IMR-90 (cell line): ENCODE measurements at regions not wholly inside any gene's neighbourhood (a gene's known extent, or its start where the extent isn't known, plus 50 kb on each side); places are given as distances from the start of the nearest gene placed in this dataset.

Experiments
- ATAC-seq: fragments of 200-7000 bp; cut with Tn5 transposase; 2 replicates; pipeline ENCODE4 v1.9.1; 2020; ENCODE audit warnings: low read depth, mild to moderate bottlenecking, moderate library complexity
- BruUV-seq: library from RNA; stranded (reverse); fragments of 400-500 nt; replicated peaks from 2 replicates; lab custom pipeline; 2021; lab: Mats Ljungman, UMichigan
- CTCF ChIA-PET: fragments of 300-600 bp; formaldehyde crosslinking; extraction: SDS; loops from one replicate; lab custom pipeline; 2021; ENCODE audit warnings: antibody characterized with exemption; lab: Yijun Ruan, JAX
- POLR2A ChIA-PET: fragments of 300-600 bp; sonication (Branson Sonifier 250); formaldehyde crosslinking; loops from one replicate; lab custom pipeline; 2022; ENCODE audit warnings: antibody characterized with exemption; ENCODE audit not compliant: unreplicated experiment; lab: Charles Lee
- DNase-seq: peaks from one replicate; pipeline ENCODE4 v3.0.0; 2013
- H2AFZ ChIP-seq: replicated peaks from 2 replicates; pipeline ENCODE3; 2013; ENCODE audit warnings: low read length, mild to moderate bottlenecking; ENCODE audit not compliant: poor library complexity
- H2AK5ac ChIP-seq: 2 replicates; pipeline ENCODE4 v1.6.1; 2013; ENCODE audit warnings: low read depth, low read length, inconsistent platforms
- H2AK9ac ChIP-seq: replicated peaks from 2 replicates; pipeline ENCODE3; 2013; ENCODE audit warnings: mild to moderate bottlenecking, low read depth, low read length, moderate library complexity; ENCODE audit not compliant: poor library complexity
- H2BK120ac ChIP-seq: 2 replicates; pipeline ENCODE4 v1.6.1; 2013; ENCODE audit warnings: low read depth, low read length, inconsistent platforms
- H2BK15ac ChIP-seq: 3 replicates; pipeline ENCODE4 v1.6.1; 2013; ENCODE audit warnings: low read depth, low read length, inconsistent platforms
- H2BK20ac ChIP-seq: 2 replicates; pipeline ENCODE4 v1.6.1; 2013; ENCODE audit warnings: low read depth, mild to moderate bottlenecking, inconsistent platforms, low read length, moderate library complexity
- H2BK5ac ChIP-seq: 2 replicates; pipeline ENCODE4 v1.6.1; 2013; ENCODE audit warnings: mild to moderate bottlenecking, low read depth, low read length, inconsistent platforms; ENCODE audit not compliant: poor library complexity, severe bottlenecking
- H3K14ac ChIP-seq: replicated peaks from 2 replicates; pipeline ENCODE4 v1.6.1; 2013; ENCODE audit warnings: low read depth, low read length, inconsistent platforms
- H3K18ac ChIP-seq: 2 replicates; pipeline ENCODE4 v1.6.1; 2013; ENCODE audit warnings: low read depth, low read length, control low read depth
- H3K23ac ChIP-seq: 2 replicates; pipeline ENCODE4 v1.6.1; 2013; ENCODE audit warnings: low read depth, low read length, inconsistent platforms
- H3K27ac ChIP-seq: 2 replicates; pipeline ENCODE4 v1.5.1; 2013; ENCODE audit warnings: mild to moderate bottlenecking, control low read depth, low read length; ENCODE audit not compliant: insufficient read depth
- H3K27me3 ChIP-seq: 2 replicates; pipeline ENCODE4 v1.6.1; 2013; ENCODE audit warnings: low read length; ENCODE audit not compliant: control insufficient read depth, insufficient read depth
- H3K36me3 ChIP-seq: 2 replicates; pipeline ENCODE4 v1.6.1; 2013; ENCODE audit warnings: low read length, mixed read lengths; ENCODE audit not compliant: control insufficient read depth, insufficient read depth
- H3K4ac ChIP-seq: 2 replicates; pipeline ENCODE4 v1.6.1; 2013; ENCODE audit warnings: low read depth, low read length, inconsistent platforms
- H3K4me1 ChIP-seq: 2 replicates; pipeline ENCODE4 v1.6.1; 2013; ENCODE audit warnings: low read length, mixed read lengths; ENCODE audit not compliant: control insufficient read depth, insufficient read depth
- H3K4me2 ChIP-seq: 2 replicates; pipeline ENCODE4 v1.6.1; 2013; ENCODE audit warnings: low read depth, mild to moderate bottlenecking, control low read depth, low read length, moderate library complexity
- H3K4me3 ChIP-seq: 2 replicates; pipeline ENCODE4 v1.5.1; 2013; ENCODE audit warnings: low read depth, mild to moderate bottlenecking, control low read depth, low read length, moderate library complexity; ENCODE audit not compliant: insufficient read depth
- H3K56ac ChIP-seq: 2 replicates; pipeline ENCODE4 v1.6.1; 2013; ENCODE audit warnings: low read length, inconsistent platforms; ENCODE audit not compliant: insufficient read depth; ENCODE audit errors: extremely low read depth
- H3K79me1 ChIP-seq, 2 experiments: 2 replicates each; pipeline ENCODE4 v1.6.1; 2013; ENCODE audit warnings: low read length in 2 of 2, inconsistent platforms in 1 of 2, low read depth in 1 of 2
- H3K9ac ChIP-seq: 2 replicates; pipeline ENCODE4 v1.6.1; 2013; ENCODE audit warnings: low read depth, low read length, control low read depth
- H3K9me1 ChIP-seq: 2 replicates; pipeline ENCODE4 v1.6.1; 2013; ENCODE audit warnings: low read length, inconsistent platforms; ENCODE audit not compliant: insufficient read depth
- H3K9me3 ChIP-seq: 2 replicates; pipeline ENCODE4 v1.6.1; 2013; ENCODE audit warnings: low read length; ENCODE audit not compliant: control insufficient read depth, insufficient read depth
- H4K20me1 ChIP-seq: 2 replicates; pipeline ENCODE4 v1.6.1; 2013; ENCODE audit warnings: low read length, inconsistent platforms; ENCODE audit not compliant: insufficient read depth
- H4K5ac ChIP-seq: 2 replicates; pipeline ENCODE4 v1.6.1; 2013; ENCODE audit warnings: mild to moderate bottlenecking, low read depth, low read length, control low read depth
- H4K8ac ChIP-seq, 2 experiments: 2 replicates each; pipeline ENCODE4 v1.6.1; 2013; ENCODE audit warnings: low read depth in 2 of 2, low read length in 2 of 2, control low read depth in 1 of 2, inconsistent platforms in 1 of 2
- H4K91ac ChIP-seq: 2 replicates; pipeline ENCODE4 v1.6.1; 2013; ENCODE audit warnings: low read depth, low read length, inconsistent platforms; ENCODE audit not compliant: insufficient read depth
- CEBPB ChIP-seq: IDR thresholded peaks from 2 replicates; pipeline ENCODE4 v1.6.1; 2012; ENCODE audit warnings: low read depth, low read length, improper control_type of control experiment
- CHD1 ChIP-seq: IDR thresholded peaks from 2 replicates; pipeline ENCODE4 v1.6.1; 2012; ENCODE audit warnings: low read depth, low read length, improper control_type of control experiment
- ELK1 ChIP-seq: fragments of 150-350 bp; IDR thresholded peaks from 2 replicates; pipeline ENCODE4 v1.6.1; 2016; ENCODE audit warnings: low read depth, mild to moderate bottlenecking, low read length, moderate library complexity, borderline replicate concordance
- MAZ ChIP-seq: IDR thresholded peaks from 2 replicates; pipeline ENCODE4 v1.6.1; 2012; ENCODE audit warnings: low read depth, mild to moderate bottlenecking, low read length, improper control_type of control experiment, moderate library complexity, borderline replicate concordance
- NFE2L2 ChIP-seq: fragments of 150-350 bp; IDR thresholded peaks from 2 replicates; pipeline ENCODE4 v1.6.1; 2016; ENCODE audit warnings: low read depth, mild to moderate bottlenecking, low read length
- RCOR1 ChIP-seq: IDR thresholded peaks from 2 replicates; pipeline ENCODE4 v1.6.1; 2012; ENCODE audit warnings: mild to moderate bottlenecking, low read length, improper control_type of control experiment; ENCODE audit not compliant: insufficient replicate concordance
- SMC3 ChIP-seq: fragments of 150-350 bp; IDR thresholded peaks from 2 replicates; pipeline ENCODE4 v1.6.1; 2016; ENCODE audit warnings: low read depth, mild to moderate bottlenecking, antibody characterized with exemption, low read length, moderate library complexity
- WGBS, 2 experiments: methylation state at CpG; one replicate each; pipeline versions ENCODE4 v1.1.5 to v1.1.7; 2013; ENCODE audit warnings: missing lambda C conversion rate in 2 of 2; ENCODE audit not compliant: insufficient read length in 1 of 2; ENCODE audit errors: extremely low coverage in 2 of 2; 5-methylcytosine and 5-hydroxymethylcytosine counted together
- dilution Hi-C: fragments of 300-500 bp; cut with HindIII; formaldehyde crosslinking; loops from one replicate; pipeline ENCODE4 v1.14.3; 2018; ENCODE audit warnings: low sequenced_read_pairs; ENCODE audit not compliant: unreplicated experiment
- in situ Hi-C: fragments of 300-500 bp; cut with MboI; formaldehyde crosslinking; loops from 3 replicates; pipeline ENCODE4 v1.14.3; 2019; ENCODE audit warnings: low sequenced_read_pairs, inconsistent platforms, mixed read lengths
- intact Hi-C: fragments of 100-400 bp; cut with micrococcal nuclease; formaldehyde crosslinking; loops from 2 replicates; pipeline ENCODE4 v1.10.0; 2022
- TF ChIP-seq, protein P1 (sequence below): conservative IDR thresholded peaks from 2 replicates; pipeline ENCODE4 v1.5.1; 2012; ENCODE audit warnings: mild to moderate bottlenecking, low read depth, low read length, improper control_type of control experiment

GRCh38 chr10:34022195-34022594 is 687.7 kb upstream of the NRP1 start:
- peaks cover 3% of the 10 kb centered on the region; the same call in 1 of the 2 replicates for H3K27me3 ChIP-seq

More at GRCh38 chr10:34022195-34022594, 687.7 kb upstream of the NRP1 start:
- in situ Hi-C loops (no loop called here), dilution Hi-C loops (no loop called here), intact Hi-C loops (no loop called here)
- no peak overlapping the region for H3K4ac ChIP-seq
- H2AK9ac ChIP-seq = no peak overlapping the region
- H3K27ac ChIP-seq = no peak overlapping the region
- no peaks in the 10 kb centered on the region for H3K79me1 ChIP-seq
- no peak overlapping the region for H2AK5ac ChIP-seq
- ATAC-seq (no peak), DNase-seq (no peak)
- H3K36me3 ChIP-seq = no peaks in the 10 kb centered on the region
- no peak overlapping the region for H3K56ac ChIP-seq
- CTCF ChIA-PET = no interaction called here
- no peak overlapping the region for H3K9ac ChIP-seq
- no peak overlapping the region for H3K4me3 ChIP-seq
- WGBS, 2 experiments = no CpG with 5 or more reads among the region's 6 CpGs
- TF ChIP-seq ELK1 = no peak
- TF ChIP-seq RCOR1 = no peak
- TF ChIP-seq NFE2L2 = no peak
- TF ChIP-seq CEBPB = no peak
- no peak for TF ChIP-seq MAZ
- no peak for TF ChIP-seq CHD1
- no peak for TF ChIP-seq SMC3
- TF ChIP-seq, protein P1, sequence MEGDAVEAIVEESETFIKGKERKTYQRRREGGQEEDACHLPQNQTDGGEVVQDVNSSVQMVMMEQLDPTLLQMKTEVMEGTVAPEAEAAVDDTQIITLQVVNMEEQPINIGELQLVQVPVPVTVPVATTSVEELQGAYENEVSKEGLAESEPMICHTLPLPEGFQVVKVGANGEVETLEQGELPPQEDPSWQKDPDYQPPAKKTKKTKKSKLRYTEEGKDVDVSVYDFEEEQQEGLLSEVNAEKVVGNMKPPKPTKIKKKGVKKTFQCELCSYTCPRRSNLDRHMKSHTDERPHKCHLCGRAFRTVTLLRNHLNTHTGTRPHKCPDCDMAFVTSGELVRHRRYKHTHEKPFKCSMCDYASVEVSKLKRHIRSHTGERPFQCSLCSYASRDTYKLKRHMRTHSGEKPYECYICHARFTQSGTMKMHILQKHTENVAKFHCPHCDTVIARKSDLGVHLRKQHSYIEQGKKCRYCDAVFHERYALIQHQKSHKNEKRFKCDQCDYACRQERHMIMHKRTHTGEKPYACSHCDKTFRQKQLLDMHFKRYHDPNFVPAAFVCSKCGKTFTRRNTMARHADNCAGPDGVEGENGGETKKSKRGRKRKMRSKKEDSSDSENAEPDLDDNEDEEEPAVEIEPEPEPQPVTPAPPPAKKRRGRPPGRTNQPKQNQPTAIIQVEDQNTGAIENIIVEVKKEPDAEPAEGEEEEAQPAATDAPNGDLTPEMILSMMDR = no peak
- no peak overlapping the region for H2AFZ ChIP-seq
- H3K9me1 ChIP-seq = no peaks in the 10 kb centered on the region
- no peak overlapping the region for H3K18ac ChIP-seq
- H2BK15ac ChIP-seq = no peak overlapping the region
- POLR2A ChIA-PET = no interaction called here
- H2BK20ac ChIP-seq = no peak overlapping the region
- H2BK120ac ChIP-seq = no peak overlapping the region
- no peak overlapping the region for H4K91ac ChIP-seq
- H4K5ac ChIP-seq = no peak overlapping the region
- no peak overlapping the region for H2BK5ac ChIP-seq
- no peaks in the 10 kb centered on the region for H3K4me1 ChIP-seq
- no peak overlapping the region for H3K4me2 ChIP-seq
- H3K23ac ChIP-seq = no peak overlapping the region
- BruUV-seq = no TSS peak
- H4K8ac ChIP-seq = no peak overlapping the region
- no peaks in the 10 kb centered on the region for H4K20me1 ChIP-seq
- no peak overlapping the region for H3K14ac ChIP-seq
- H3K9me3 ChIP-seq = peaks cover 5% of the 10 kb centered on the region
